Mucosa of descending colon (tissue), 3 donors: ENCODE measurements at regions not wholly inside any gene's neighbourhood (a gene's known extent, or its start where the extent isn't known, plus 50 kb on each side); places are given as distances from the start of the nearest gene placed in this dataset.

Experiments used
- ATAC-seq: fragments of 200-7000 bp; cut with Tn5 transposase; one replicate; pipeline ENCODE4 v1.9.1; 2020; ENCODE audit warnings: mild to moderate bottlenecking, moderate library complexity
- DNase-seq, 3 donors: peaks; one replicate each; pipeline ENCODE4 v3.0.0-alpha.2; 2020
- H3K36me3 ChIP-seq: fragments of 200-600 bp; one replicate; pipeline ENCODE4 v1.8.0; 2021; ENCODE audit warnings: low read depth, mild to moderate bottlenecking
- H3K4me1 ChIP-seq: fragments of 200-600 bp; one replicate; pipeline ENCODE4 v1.8.0; 2021; ENCODE audit warnings: low read depth, mild to moderate bottlenecking
- H3K4me3 ChIP-seq: fragments of 200-600 bp; one replicate; pipeline ENCODE4 v1.8.0; 2021; ENCODE audit warnings: mild to moderate bottlenecking
- H3K9me3 ChIP-seq: fragments of 200-600 bp; one replicate; pipeline ENCODE4 v1.8.0; 2021; ENCODE audit warnings: mild to moderate bottlenecking
- intact Hi-C, 2 donors: fragments of 100-400 bp; cut with DNase I in 1 of 2; cut with micrococcal nuclease in 1 of 2; formaldehyde crosslinking; loops; one replicate each; pipeline versions ENCODE4 v1.11.0 to v1.11.1; 2022; cut with DNase I, micrococcal nuclease
- TF ChIP-seq, protein P1 (sequence below): fragments of 200-600 bp; IDR thresholded peaks from one replicate; pipeline ENCODE4 v1.8.0; 2022; ENCODE audit warnings: antibody characterized with exemption, mild to moderate bottlenecking
- donor health status: DM: no; HTN: no; CAD: no; lungs with moderate emphysema.
- donor health status: DM: no; HTN: no; CAD: no.
- donor health status: DM: no; HTN: yes; CAD: no.

DNA sequence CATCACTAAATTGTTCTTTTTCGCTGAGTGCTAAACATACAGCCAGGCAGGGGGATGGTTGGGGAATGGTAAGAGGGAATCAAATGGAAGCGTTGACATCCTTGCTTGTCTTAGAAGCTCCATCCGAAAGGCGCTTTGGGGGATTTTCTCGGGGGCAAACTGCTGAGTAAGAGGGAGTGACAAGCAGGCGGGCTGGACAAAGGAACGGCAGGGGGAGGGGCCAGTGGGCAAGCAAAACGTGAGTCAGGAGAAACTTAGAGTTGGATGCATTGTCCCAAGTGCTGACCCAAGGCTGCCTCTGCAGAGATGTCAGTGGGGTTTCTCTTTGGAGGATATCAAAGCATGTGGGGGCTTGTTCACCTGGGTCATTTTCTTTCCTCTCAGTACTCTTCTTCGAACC, 480.5 kb downstream of the VRK1 start:
- Histone ChIP-seq H3K36me3 (no peaks in the 10 kb centered on the region), H3K4me3 (no peak overlapping the region), H3K9me3 (no peaks in the 10 kb centered on the region), H3K4me1 (no peaks in the 10 kb centered on the region)
- TF ChIP-seq, protein P1, sequence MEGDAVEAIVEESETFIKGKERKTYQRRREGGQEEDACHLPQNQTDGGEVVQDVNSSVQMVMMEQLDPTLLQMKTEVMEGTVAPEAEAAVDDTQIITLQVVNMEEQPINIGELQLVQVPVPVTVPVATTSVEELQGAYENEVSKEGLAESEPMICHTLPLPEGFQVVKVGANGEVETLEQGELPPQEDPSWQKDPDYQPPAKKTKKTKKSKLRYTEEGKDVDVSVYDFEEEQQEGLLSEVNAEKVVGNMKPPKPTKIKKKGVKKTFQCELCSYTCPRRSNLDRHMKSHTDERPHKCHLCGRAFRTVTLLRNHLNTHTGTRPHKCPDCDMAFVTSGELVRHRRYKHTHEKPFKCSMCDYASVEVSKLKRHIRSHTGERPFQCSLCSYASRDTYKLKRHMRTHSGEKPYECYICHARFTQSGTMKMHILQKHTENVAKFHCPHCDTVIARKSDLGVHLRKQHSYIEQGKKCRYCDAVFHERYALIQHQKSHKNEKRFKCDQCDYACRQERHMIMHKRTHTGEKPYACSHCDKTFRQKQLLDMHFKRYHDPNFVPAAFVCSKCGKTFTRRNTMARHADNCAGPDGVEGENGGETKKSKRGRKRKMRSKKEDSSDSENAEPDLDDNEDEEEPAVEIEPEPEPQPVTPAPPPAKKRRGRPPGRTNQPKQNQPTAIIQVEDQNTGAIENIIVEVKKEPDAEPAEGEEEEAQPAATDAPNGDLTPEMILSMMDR, result no peak
- DNase-seq (no peak), ATAC-seq (no peak)
- intact Hi-C loops, result no loop called here

DNA sequence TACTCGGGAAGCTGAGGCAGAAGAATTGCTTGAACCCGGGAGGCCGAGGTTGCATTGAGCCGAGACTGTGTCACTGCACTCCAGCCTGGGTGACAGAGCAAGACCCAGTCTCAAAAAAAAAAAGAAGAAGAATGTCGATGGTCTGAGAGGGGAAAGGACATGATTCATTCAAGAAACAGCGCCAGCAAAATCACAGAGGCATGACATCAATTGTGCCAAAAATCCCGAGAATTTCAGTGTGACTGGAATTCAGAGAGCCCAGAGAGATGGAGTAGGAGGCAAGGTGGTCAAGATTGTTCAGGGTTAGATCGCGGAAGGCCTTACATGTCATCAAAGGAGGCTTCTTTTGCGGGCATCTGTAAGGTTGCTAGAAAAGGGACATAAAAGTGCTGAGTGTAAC, 483.3 kb downstream of the VRK1 start:
- DNase-seq, result no peak
- Histone ChIP-seq H3K4me1 (no peaks in the 10 kb centered on the region), H3K9me3 (no peaks in the 10 kb centered on the region), H3K36me3 (no peaks in the 10 kb centered on the region), H3K4me3 (no peak overlapping the region)
- TF ChIP-seq, protein P1, result no peak
- ATAC-seq, result no peak
- intact Hi-C loops, result no loop called here

DNA sequence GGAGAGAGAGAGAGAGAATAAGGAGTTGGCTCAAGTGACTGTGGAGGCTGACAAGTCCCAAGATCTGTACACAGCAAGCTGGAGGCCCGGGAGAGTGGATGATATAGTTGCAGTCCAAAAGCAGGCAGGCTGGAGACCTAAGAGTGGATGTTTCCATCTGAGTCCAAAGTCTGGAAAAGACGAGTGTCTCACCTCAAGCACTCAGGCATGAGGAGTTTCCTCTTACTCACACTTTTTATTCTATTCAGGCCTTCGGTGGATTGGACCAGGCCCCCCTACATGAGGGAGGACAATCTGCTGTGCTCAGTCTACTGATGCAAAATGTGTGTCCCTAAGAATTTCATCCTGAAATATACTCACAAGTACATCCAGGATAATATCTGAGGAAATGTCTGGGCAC, 484.6 kb downstream of the VRK1 start:
- intact Hi-C loops, result no loop called here
- Histone ChIP-seq H3K4me3 (no peak overlapping the region), H3K36me3 (no peaks in the 10 kb centered on the region), H3K9me3 (no peaks in the 10 kb centered on the region), H3K4me1 (no peaks in the 10 kb centered on the region)
- no peak for DNase-seq
- TF ChIP-seq, protein P1, result no peak
- no peak for ATAC-seq

DNA sequence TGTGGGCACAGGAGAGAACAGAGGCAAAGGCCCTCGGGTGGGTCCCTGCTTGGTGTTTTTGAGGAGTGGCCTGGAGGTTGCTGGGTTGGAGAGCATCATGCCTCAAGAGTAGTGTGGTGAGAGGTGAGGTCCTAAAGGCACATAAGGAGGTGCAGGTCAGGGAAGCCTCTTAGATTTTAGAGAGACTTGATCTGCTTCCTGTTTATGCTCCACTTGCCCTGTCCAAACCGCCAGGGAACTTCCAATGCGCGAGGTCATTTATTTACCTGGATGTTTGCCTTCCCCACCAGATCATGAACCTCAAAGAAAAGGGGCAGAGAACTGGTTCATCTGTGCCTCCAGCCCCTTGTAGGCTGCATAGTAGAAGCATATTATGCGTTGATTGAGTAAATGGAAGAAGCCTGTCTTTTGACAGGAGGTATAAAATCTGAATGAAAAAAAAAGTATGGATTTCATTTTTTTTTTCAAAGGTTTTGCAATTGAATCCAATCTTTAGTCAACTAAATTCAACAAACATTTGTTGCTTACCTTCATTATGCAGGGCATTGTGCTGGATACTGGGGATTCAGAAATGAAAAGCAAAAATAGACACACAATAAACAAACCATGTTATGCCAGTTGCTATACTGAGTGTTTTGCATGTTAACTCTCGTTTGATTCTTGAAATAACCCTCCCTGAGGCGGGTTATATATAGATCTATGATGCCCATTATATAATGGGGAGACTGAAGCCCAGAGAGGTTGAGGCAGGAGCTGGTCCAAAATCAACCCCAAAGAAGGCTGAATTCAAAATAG, 485.2 kb downstream of the VRK1 start:
- intact Hi-C loops, result no loop called here
- TF ChIP-seq, protein P1, result no peak
- Histone ChIP-seq H3K4me1 (no peaks in the 10 kb centered on the region), H3K36me3 (no peaks in the 10 kb centered on the region), H3K9me3 (no peaks in the 10 kb centered on the region), H3K4me3 (no peak overlapping the region)
- DNase-seq, result no peak
- ATAC-seq, result no peak

DNA sequence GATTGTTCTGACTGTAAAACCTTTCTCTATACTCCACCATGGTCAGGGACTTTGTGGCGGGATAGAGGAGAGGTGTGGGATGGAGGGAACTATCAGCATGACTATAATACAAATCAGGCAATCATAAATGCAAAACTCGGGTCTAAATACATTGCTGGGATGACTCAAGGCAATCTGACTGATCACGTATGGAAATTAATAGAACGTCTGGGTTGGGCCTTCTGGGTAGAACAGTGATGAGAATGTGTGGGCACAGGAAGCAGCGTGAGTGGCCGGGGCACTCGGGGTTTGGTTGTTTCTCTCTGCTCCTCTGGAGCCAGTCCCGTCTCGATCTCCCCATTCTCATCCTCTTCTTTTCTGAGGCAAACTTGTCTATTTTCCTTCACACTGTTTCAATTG, 485.8 kb downstream of the VRK1 start:
- H3K36me3 ChIP-seq, result no peaks in the 10 kb centered on the region
- TF ChIP-seq, protein P1, result no peak
- H3K9me3 ChIP-seq, result no peaks in the 10 kb centered on the region
- ATAC-seq (no peak), DNase-seq (no peak)
- H3K4me1 ChIP-seq, result no peaks in the 10 kb centered on the region
- intact Hi-C loops, result no loop called here
- H3K4me3 ChIP-seq, result no peak overlapping the region
